ENCODE measurements at regions not wholly inside any gene's neighbourhood (a gene's known extent, or its start where the extent isn't known, plus 50 kb on each side); places are given as distances from the start of the nearest gene placed in this dataset.

DNA sequence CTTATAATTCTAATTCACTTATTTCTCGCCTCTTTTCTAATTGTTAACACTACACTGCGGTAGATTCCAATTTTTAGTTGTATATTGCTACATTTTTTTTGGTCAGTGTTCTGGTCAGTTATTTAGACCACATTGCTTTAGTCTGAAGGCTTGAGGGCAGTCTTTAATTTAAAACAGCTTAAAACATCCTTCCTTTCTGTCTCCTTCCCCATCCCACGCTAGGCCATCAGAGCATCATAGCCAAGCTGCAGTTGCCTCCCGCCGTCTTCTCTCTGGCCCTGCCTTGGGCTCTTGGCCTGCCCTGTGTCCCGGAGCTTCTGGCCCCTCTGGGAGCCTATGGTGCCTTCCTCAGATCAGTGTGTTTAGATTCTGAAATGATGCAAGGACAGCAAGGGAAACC is 52.6 kb upstream of the GLI2 start:
- TF ChIP-seq, protein P1, sequence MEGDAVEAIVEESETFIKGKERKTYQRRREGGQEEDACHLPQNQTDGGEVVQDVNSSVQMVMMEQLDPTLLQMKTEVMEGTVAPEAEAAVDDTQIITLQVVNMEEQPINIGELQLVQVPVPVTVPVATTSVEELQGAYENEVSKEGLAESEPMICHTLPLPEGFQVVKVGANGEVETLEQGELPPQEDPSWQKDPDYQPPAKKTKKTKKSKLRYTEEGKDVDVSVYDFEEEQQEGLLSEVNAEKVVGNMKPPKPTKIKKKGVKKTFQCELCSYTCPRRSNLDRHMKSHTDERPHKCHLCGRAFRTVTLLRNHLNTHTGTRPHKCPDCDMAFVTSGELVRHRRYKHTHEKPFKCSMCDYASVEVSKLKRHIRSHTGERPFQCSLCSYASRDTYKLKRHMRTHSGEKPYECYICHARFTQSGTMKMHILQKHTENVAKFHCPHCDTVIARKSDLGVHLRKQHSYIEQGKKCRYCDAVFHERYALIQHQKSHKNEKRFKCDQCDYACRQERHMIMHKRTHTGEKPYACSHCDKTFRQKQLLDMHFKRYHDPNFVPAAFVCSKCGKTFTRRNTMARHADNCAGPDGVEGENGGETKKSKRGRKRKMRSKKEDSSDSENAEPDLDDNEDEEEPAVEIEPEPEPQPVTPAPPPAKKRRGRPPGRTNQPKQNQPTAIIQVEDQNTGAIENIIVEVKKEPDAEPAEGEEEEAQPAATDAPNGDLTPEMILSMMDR (IDR thresholded peaks at IDR 0.05; ENCODE audit: insufficient read depth, missing control alignments) = no peak
- DNase-seq (ENCODE audit: insufficient read length, low spot score) (no peak), FAIRE-seq (no peak)

DNA sequence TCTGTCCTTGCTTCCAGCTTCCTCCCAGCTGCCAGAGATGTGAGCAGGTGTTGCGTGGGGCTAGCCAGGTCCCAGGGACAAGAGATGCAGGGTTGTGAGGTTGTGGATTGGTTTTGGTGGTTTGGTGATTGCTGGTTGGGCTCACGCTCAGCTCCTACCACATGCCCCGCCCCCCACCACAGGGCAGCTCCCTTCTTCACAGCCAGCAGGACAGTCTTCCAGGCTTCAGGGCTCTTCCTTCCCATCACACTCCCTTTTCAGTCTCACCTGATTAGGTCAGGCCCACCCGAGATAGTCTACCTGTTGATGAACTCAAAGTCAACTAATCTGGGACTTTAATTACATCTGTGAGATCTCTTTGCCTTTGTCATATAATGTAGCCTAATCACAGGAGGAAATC is 52.0 kb upstream of the GLI2 start:
- DNase-seq (ENCODE audit: insufficient read length, low spot score) = no peak
- no peak for FAIRE-seq
- TF ChIP-seq, protein P1 (IDR thresholded peaks at IDR 0.05; ENCODE audit: insufficient read depth, missing control alignments) = no peak

DNA sequence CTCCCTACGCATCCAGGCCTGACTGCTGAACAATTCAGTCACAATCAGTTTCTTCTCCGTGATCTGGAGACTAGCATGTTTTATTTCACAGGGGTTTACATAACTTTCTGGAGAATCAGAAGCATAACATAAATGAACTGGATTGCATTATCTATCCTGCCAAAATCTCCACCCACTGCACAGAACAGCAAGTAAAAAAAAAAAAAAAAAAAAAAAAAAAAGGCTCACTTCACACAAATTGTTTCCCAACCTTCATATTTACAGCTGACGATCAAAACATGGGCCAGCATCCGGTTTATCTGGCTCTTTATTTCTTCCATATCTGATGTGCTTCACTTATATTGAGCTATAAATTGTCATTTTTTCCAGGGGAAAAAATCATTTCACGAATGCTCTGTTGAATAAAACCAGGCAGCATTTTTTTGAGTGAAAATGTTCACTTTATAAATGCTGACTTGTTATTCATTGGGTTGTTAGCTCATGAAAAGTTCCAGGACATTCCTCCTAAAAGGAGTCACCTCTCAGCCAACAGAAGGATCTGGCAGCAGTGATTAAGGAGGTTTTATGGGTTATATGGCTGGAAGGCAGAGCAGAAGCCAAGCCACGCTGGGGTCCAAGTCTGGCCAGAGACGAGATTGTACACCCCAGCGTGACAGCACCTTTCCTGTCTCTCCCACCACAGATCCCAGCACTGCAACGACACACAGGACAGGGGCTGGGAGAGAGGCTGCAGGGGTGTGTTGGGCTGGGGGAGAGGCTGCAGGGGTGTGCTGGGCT is 51.2 kb upstream of the GLI2 start:
- FAIRE-seq (no peak), DNase-seq (ENCODE audit: insufficient read length, low spot score) (no peak)
- TF ChIP-seq, protein P1 (IDR thresholded peaks at IDR 0.05; ENCODE audit: insufficient read depth, missing control alignments) = no peak

DNA sequence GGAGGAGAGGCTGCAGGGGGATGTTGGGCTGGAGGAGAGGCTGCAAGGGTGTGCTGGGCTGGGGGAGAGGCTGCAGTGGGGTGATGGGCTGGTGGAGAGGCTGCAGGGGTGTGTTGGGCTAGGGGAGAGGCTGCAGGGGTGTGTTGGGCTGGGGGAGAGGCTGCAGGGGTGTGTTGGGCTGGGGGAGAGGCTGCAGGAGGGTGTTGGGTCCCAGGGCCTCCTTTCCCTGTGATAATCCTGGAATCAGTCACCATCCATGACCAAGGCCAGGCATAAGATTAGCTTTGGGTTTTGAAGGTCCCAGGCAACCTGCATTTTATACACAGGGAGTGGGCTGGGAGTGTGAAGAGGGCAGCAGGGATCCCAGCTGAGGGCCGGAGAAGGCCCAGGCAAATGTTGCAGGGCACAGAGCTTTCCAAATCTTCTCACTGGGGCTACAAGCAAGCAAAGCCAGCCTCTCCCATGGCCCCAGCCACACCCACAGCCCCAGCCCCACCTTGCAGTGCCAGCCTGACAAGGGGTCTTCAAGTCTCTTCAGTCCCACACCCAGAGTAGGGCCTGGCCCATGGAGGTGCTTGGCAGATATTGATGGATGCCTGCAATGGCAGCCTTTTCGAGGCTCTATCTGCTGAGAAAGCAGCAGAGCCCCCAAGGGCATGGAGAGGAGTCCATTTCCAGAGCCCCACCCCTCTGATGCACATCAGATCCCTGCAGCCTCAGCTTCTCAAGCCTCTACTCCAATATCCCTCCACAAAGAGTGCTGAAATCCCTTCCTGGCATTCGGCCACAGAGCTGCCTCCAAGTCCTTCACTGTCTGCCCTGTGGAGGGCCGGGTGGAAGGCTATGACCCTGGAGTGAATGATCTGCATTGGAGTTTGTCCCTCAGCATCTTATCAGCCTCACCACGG is 50.3 kb upstream of the GLI2 start:
- TF ChIP-seq, protein P1 (IDR thresholded peaks at IDR 0.05; ENCODE audit: insufficient read depth, missing control alignments) = no peak
- DNase-seq (ENCODE audit: insufficient read length, low spot score) (no peak), FAIRE-seq (no peak)
